ENCODE measurements at regions not wholly inside any gene's neighbourhood (a gene's known extent, or its start where the extent isn't known, plus 50 kb on each side); places are given as distances from the start of the nearest gene placed in this dataset.

- ATAC-seq (no peak), DNase-seq (no peak)
- H3K4me1 ChIP-seq (ENCODE audit: low read depth), result no peaks in the 10 kb centered on the region
- H3K4me3 ChIP-seq, result no peak overlapping the region
- TF ChIP-seq CTCF (IDR thresholded peaks at IDR 0.05), result no peak
- no peaks in the 10 kb centered on the region for H3K36me3 ChIP-seq (ENCODE audit: low read depth)
- intact Hi-C loops (cut with DNase I, micrococcal nuclease), result no loop called here
- H3K9me3 ChIP-seq, result no peaks in the 10 kb centered on the region
Measured at GRCh38 chr3:151630035-151630434, 103.7 kb upstream of the AADACL2 start.

GRCh38 chr3:151625586-151625985 is 108.1 kb upstream of the AADACL2 start:
- no peaks in the 10 kb centered on the region for H3K36me3 ChIP-seq (ENCODE audit: low read depth)
- no peak overlapping the region for H3K4me3 ChIP-seq
- H3K9me3 ChIP-seq, result no peaks in the 10 kb centered on the region
- intact Hi-C loops (cut with DNase I, micrococcal nuclease), result no loop called here
- H3K4me1 ChIP-seq (ENCODE audit: low read depth), result no peaks in the 10 kb centered on the region
- DNase-seq, result no peak
- ATAC-seq, result no peak
- TF ChIP-seq CTCF (IDR thresholded peaks at IDR 0.05), result no peak

GRCh38 chr3:151625086-151625485 is 108.6 kb upstream of the AADACL2 start:
- TF ChIP-seq CTCF (IDR thresholded peaks at IDR 0.05), result no peak
- intact Hi-C loops (cut with DNase I, micrococcal nuclease), result no loop called here
- ATAC-seq (no peak), DNase-seq (no peak)
- Histone ChIP-seq H3K36me3 (ENCODE audit: low read depth) (no peaks in the 10 kb centered on the region), H3K9me3 (no peaks in the 10 kb centered on the region), H3K4me1 (ENCODE audit: low read depth) (no peaks in the 10 kb centered on the region), H3K4me3 (no peak overlapping the region)

GRCh38 chr3:151620071-151620470 is 113.7 kb upstream of the AADACL2 start:
- Histone ChIP-seq H3K4me3 (no peak overlapping the region), H3K36me3 (ENCODE audit: low read depth) (no peaks in the 10 kb centered on the region), H3K9me3 (no peaks in the 10 kb centered on the region), H3K4me1 (ENCODE audit: low read depth) (no peaks in the 10 kb centered on the region)
- no peak for TF ChIP-seq CTCF (IDR thresholded peaks at IDR 0.05)
- intact Hi-C loops (cut with DNase I, micrococcal nuclease), result no loop called here
- ATAC-seq (no peak), DNase-seq (no peak)

- TF ChIP-seq CTCF (IDR thresholded peaks at IDR 0.05), result no peak
- intact Hi-C loops (cut with DNase I, micrococcal nuclease), result no loop called here
- Histone ChIP-seq H3K4me3 (no peak overlapping the region), H3K4me1 (ENCODE audit: low read depth) (no peaks in the 10 kb centered on the region), H3K9me3 (no peaks in the 10 kb centered on the region), H3K36me3 (ENCODE audit: low read depth) (no peaks in the 10 kb centered on the region)
- ATAC-seq, result no peak
- DNase-seq, result no peak
Measured at GRCh38 chr3:151615464-151615863, 118.3 kb upstream of the AADACL2 start.

- H3K4me1 ChIP-seq (ENCODE audit: low read depth), result no peaks in the 10 kb centered on the region
- no peak overlapping the region for H3K4me3 ChIP-seq
- no peaks in the 10 kb centered on the region for H3K9me3 ChIP-seq
- H3K36me3 ChIP-seq (ENCODE audit: low read depth), result no peaks in the 10 kb centered on the region
- TF ChIP-seq CTCF (IDR thresholded peaks at IDR 0.05), result no peak
- intact Hi-C loops (cut with DNase I, micrococcal nuclease), result no loop called here
- ATAC-seq (no peak), DNase-seq (no peak)
Measured at GRCh38 chr3:151612115-151612514, 121.6 kb upstream of the AADACL2 start.

All from mucosa of descending colon (tissue), 3 donors.